ENCODE measurements at regions not wholly inside any gene's neighbourhood (a gene's known extent, or its start where the extent isn't known, plus 50 kb on each side); places are given as distances from the start of the nearest gene placed in this dataset.

GRCh38 chr14:97218274-97218673 lies 421.1 kb downstream of the VRK1 start:
- no peak overlapping the region for H3K4me2 ChIP-seq (ENCODE audit: low read depth, low read length)
- CTCF ChIA-PET: no interaction called here
- in situ Hi-C loops (cut with MboI; ENCODE audit: low sequenced_read_pairs): no loop called here

More at GRCh38 chr14:97218274-97218673, 421.1 kb downstream of the VRK1 start:
- H2AK9ac ChIP-seq (replicated peaks; ENCODE audit: low read depth, low read length, poor library complexity): no peak overlapping the region
- H3K36me3 ChIP-seq (ENCODE audit: control insufficient read depth, insufficient read depth, low read length): no peaks in the 10 kb centered on the region
- H2BK15ac ChIP-seq (ENCODE audit: low read depth, low read length): no peak overlapping the region
- dilution Hi-C loops (cut with HindIII; ENCODE audit: low sequenced_read_pairs, unreplicated experiment): no loop called here
- no peak overlapping the region for H4K5ac ChIP-seq (ENCODE audit: low read depth, low read length)
- no peaks in the 10 kb centered on the region for H4K20me1 ChIP-seq (ENCODE audit: insufficient read depth, low read length)
- H3K23ac ChIP-seq (ENCODE audit: low read depth, low read length): no peak overlapping the region
- no peak for DNase-seq
- POLR2A ChIA-PET (ENCODE audit: unreplicated experiment): no interaction called here
- H4K91ac ChIP-seq (ENCODE audit: insufficient read depth, low read depth, low read length): no peak overlapping the region
- intact Hi-C loops (cut with micrococcal nuclease): no loop called here
- H2AFZ ChIP-seq (replicated peaks; ENCODE audit: low read length, poor library complexity): no peak overlapping the region
- BruUV-seq (replicated peaks): no TSS peak
- peaks cover 17% of the 10 kb centered on the region; the same call in 1 of the 2 replicates for H3K9me3 ChIP-seq (ENCODE audit: control insufficient read depth, insufficient read depth, low read length)
- TF ChIP-seq USF2 (IDR thresholded peaks at IDR 0.05; ENCODE audit: low read depth, low read length) (no peak), MAZ (IDR thresholded peaks at IDR 0.05; ENCODE audit: borderline replicate concordance, low read depth, low read length) (no peak)
- no peak overlapping the region for H4K8ac ChIP-seq (ENCODE audit: low read depth in 2 of 2, low read length in 2 of 2)
- no peak overlapping the region for H3K9ac ChIP-seq (ENCODE audit: low read depth, low read length)
- no peak overlapping the region for H3K27ac ChIP-seq (ENCODE audit: insufficient read depth, low read length)
- ATAC-seq (ENCODE audit: low read depth): no peak
- WGBS, 2 experiments (ENCODE audit: extremely low coverage in 2 of 2, insufficient read length in 1 of 2): no CpG with 5 or more reads among the region's 15 CpGs
- H2BK120ac ChIP-seq (ENCODE audit: low read depth, low read length): no peak overlapping the region
- H3K14ac ChIP-seq (replicated peaks; ENCODE audit: low read depth, low read length): no peak overlapping the region
- no peak overlapping the region for H3K18ac ChIP-seq (ENCODE audit: low read depth, low read length)
- H3K4me1 ChIP-seq (ENCODE audit: control insufficient read depth, insufficient read depth, low read length): no peaks in the 10 kb centered on the region
- no peak overlapping the region for H2BK5ac ChIP-seq (ENCODE audit: low read depth, low read length, poor library complexity, severe bottlenecking)
- no peaks in the 10 kb centered on the region for H3K79me1 ChIP-seq (ENCODE audit: low read depth in 1 of 2, low read length in 2 of 2)
- H3K4ac ChIP-seq (ENCODE audit: low read depth, low read length): no peak overlapping the region
- no peak overlapping the region for H2AK5ac ChIP-seq (ENCODE audit: low read depth, low read length)
- H3K27me3 ChIP-seq (ENCODE audit: control insufficient read depth, insufficient read depth, low read length): no peaks in the 10 kb centered on the region
- H3K56ac ChIP-seq (ENCODE audit: extremely low read depth, insufficient read depth, low read length): no peak overlapping the region
- no peaks in the 10 kb centered on the region for H3K9me1 ChIP-seq (ENCODE audit: insufficient read depth, low read length)
- H2BK20ac ChIP-seq (ENCODE audit: low read depth, low read length): no peak overlapping the region
- H3K4me3 ChIP-seq (ENCODE audit: insufficient read depth, low read depth, low read length): no peak overlapping the region

Data from IMR-90 (cell line).